IMR-90 (cell line): ENCODE measurements at regions not wholly inside any gene's neighbourhood (a gene's known extent, or its start where the extent isn't known, plus 50 kb on each side); places are given as distances from the start of the nearest gene placed in this dataset.

Experiments used
- ATAC-seq: fragments of 200-7000 bp; cut with Tn5 transposase; 2 replicates; pipeline ENCODE4 v1.9.1; 2020; ENCODE audit warnings: low read depth, mild to moderate bottlenecking, moderate library complexity
- BruUV-seq: library from RNA; stranded (reverse); fragments of 400-500 nt; replicated peaks from 2 replicates; lab custom pipeline; 2021; lab: Mats Ljungman, UMichigan
- CTCF ChIA-PET: fragments of 300-600 bp; formaldehyde crosslinking; extraction: SDS; loops from one replicate; lab custom pipeline; 2021; ENCODE audit warnings: antibody characterized with exemption; lab: Yijun Ruan, JAX
- POLR2A ChIA-PET: fragments of 300-600 bp; sonication (Branson Sonifier 250); formaldehyde crosslinking; loops from one replicate; lab custom pipeline; 2022; ENCODE audit warnings: antibody characterized with exemption; ENCODE audit not compliant: unreplicated experiment; lab: Charles Lee
- DNase-seq: peaks from one replicate; pipeline ENCODE4 v3.0.0; 2013
- H2AFZ ChIP-seq: replicated peaks from 2 replicates; pipeline ENCODE3; 2013; ENCODE audit warnings: low read length, mild to moderate bottlenecking; ENCODE audit not compliant: poor library complexity
- H2AK5ac ChIP-seq: 2 replicates; pipeline ENCODE4 v1.6.1; 2013; ENCODE audit warnings: low read depth, low read length, inconsistent platforms
- H2AK9ac ChIP-seq: replicated peaks from 2 replicates; pipeline ENCODE3; 2013; ENCODE audit warnings: mild to moderate bottlenecking, low read depth, low read length, moderate library complexity; ENCODE audit not compliant: poor library complexity
- H2BK120ac ChIP-seq: 2 replicates; pipeline ENCODE4 v1.6.1; 2013; ENCODE audit warnings: low read depth, low read length, inconsistent platforms
- H2BK15ac ChIP-seq: 3 replicates; pipeline ENCODE4 v1.6.1; 2013; ENCODE audit warnings: low read depth, low read length, inconsistent platforms
- H2BK20ac ChIP-seq: 2 replicates; pipeline ENCODE4 v1.6.1; 2013; ENCODE audit warnings: low read depth, mild to moderate bottlenecking, inconsistent platforms, low read length, moderate library complexity
- H2BK5ac ChIP-seq: 2 replicates; pipeline ENCODE4 v1.6.1; 2013; ENCODE audit warnings: mild to moderate bottlenecking, low read depth, low read length, inconsistent platforms; ENCODE audit not compliant: poor library complexity, severe bottlenecking
- H3K14ac ChIP-seq: replicated peaks from 2 replicates; pipeline ENCODE4 v1.6.1; 2013; ENCODE audit warnings: low read depth, low read length, inconsistent platforms
- H3K18ac ChIP-seq: 2 replicates; pipeline ENCODE4 v1.6.1; 2013; ENCODE audit warnings: low read depth, low read length, control low read depth
- H3K23ac ChIP-seq: 2 replicates; pipeline ENCODE4 v1.6.1; 2013; ENCODE audit warnings: low read depth, low read length, inconsistent platforms
- H3K27ac ChIP-seq: 2 replicates; pipeline ENCODE4 v1.5.1; 2013; ENCODE audit warnings: mild to moderate bottlenecking, control low read depth, low read length; ENCODE audit not compliant: insufficient read depth
- H3K27me3 ChIP-seq: 2 replicates; pipeline ENCODE4 v1.6.1; 2013; ENCODE audit warnings: low read length; ENCODE audit not compliant: control insufficient read depth, insufficient read depth
- H3K36me3 ChIP-seq: 2 replicates; pipeline ENCODE4 v1.6.1; 2013; ENCODE audit warnings: low read length, mixed read lengths; ENCODE audit not compliant: control insufficient read depth, insufficient read depth
- H3K4ac ChIP-seq: 2 replicates; pipeline ENCODE4 v1.6.1; 2013; ENCODE audit warnings: low read depth, low read length, inconsistent platforms
- H3K4me1 ChIP-seq: 2 replicates; pipeline ENCODE4 v1.6.1; 2013; ENCODE audit warnings: low read length, mixed read lengths; ENCODE audit not compliant: control insufficient read depth, insufficient read depth
- H3K4me2 ChIP-seq: 2 replicates; pipeline ENCODE4 v1.6.1; 2013; ENCODE audit warnings: low read depth, mild to moderate bottlenecking, control low read depth, low read length, moderate library complexity
- H3K4me3 ChIP-seq: 2 replicates; pipeline ENCODE4 v1.5.1; 2013; ENCODE audit warnings: low read depth, mild to moderate bottlenecking, control low read depth, low read length, moderate library complexity; ENCODE audit not compliant: insufficient read depth
- H3K56ac ChIP-seq: 2 replicates; pipeline ENCODE4 v1.6.1; 2013; ENCODE audit warnings: low read length, inconsistent platforms; ENCODE audit not compliant: insufficient read depth; ENCODE audit errors: extremely low read depth
- H3K79me1 ChIP-seq, 2 experiments: 2 replicates each; pipeline ENCODE4 v1.6.1; 2013; ENCODE audit warnings: low read length in 2 of 2, inconsistent platforms in 1 of 2, low read depth in 1 of 2
- H3K9ac ChIP-seq: 2 replicates; pipeline ENCODE4 v1.6.1; 2013; ENCODE audit warnings: low read depth, low read length, control low read depth
- H3K9me1 ChIP-seq: 2 replicates; pipeline ENCODE4 v1.6.1; 2013; ENCODE audit warnings: low read length, inconsistent platforms; ENCODE audit not compliant: insufficient read depth
- H3K9me3 ChIP-seq: 2 replicates; pipeline ENCODE4 v1.6.1; 2013; ENCODE audit warnings: low read length; ENCODE audit not compliant: control insufficient read depth, insufficient read depth
- H4K20me1 ChIP-seq: 2 replicates; pipeline ENCODE4 v1.6.1; 2013; ENCODE audit warnings: low read length, inconsistent platforms; ENCODE audit not compliant: insufficient read depth
- H4K5ac ChIP-seq: 2 replicates; pipeline ENCODE4 v1.6.1; 2013; ENCODE audit warnings: mild to moderate bottlenecking, low read depth, low read length, control low read depth
- H4K8ac ChIP-seq, 2 experiments: 2 replicates each; pipeline ENCODE4 v1.6.1; 2013; ENCODE audit warnings: low read depth in 2 of 2, low read length in 2 of 2, control low read depth in 1 of 2, inconsistent platforms in 1 of 2
- H4K91ac ChIP-seq: 2 replicates; pipeline ENCODE4 v1.6.1; 2013; ENCODE audit warnings: low read depth, low read length, inconsistent platforms; ENCODE audit not compliant: insufficient read depth
- CEBPB ChIP-seq: IDR thresholded peaks from 2 replicates; pipeline ENCODE4 v1.6.1; 2012; ENCODE audit warnings: low read depth, low read length, improper control_type of control experiment
- FOS ChIP-seq: fragments of 150-350 bp; IDR thresholded peaks from 2 replicates; pipeline ENCODE4 v1.6.1; 2016; ENCODE audit warnings: low read depth, low read length
- NFE2L2 ChIP-seq: fragments of 150-350 bp; IDR thresholded peaks from 2 replicates; pipeline ENCODE4 v1.6.1; 2016; ENCODE audit warnings: low read depth, mild to moderate bottlenecking, low read length
- POLR2A ChIP-seq: IDR thresholded peaks from 2 replicates; pipeline ENCODE4 v1.6.1; 2012; ENCODE audit warnings: mild to moderate bottlenecking, low read depth, low read length
- WGBS, 2 experiments: methylation state at CpG; one replicate each; pipeline versions ENCODE4 v1.1.5 to v1.1.7; 2013; ENCODE audit warnings: missing lambda C conversion rate in 2 of 2; ENCODE audit not compliant: insufficient read length in 1 of 2; ENCODE audit errors: extremely low coverage in 2 of 2; 5-methylcytosine and 5-hydroxymethylcytosine counted together
- dilution Hi-C: fragments of 300-500 bp; cut with HindIII; formaldehyde crosslinking; loops from one replicate; pipeline ENCODE4 v1.14.3; 2018; ENCODE audit warnings: low sequenced_read_pairs; ENCODE audit not compliant: unreplicated experiment
- in situ Hi-C: fragments of 300-500 bp; cut with MboI; formaldehyde crosslinking; loops from 3 replicates; pipeline ENCODE4 v1.14.3; 2019; ENCODE audit warnings: low sequenced_read_pairs, inconsistent platforms, mixed read lengths
- intact Hi-C: fragments of 100-400 bp; cut with micrococcal nuclease; formaldehyde crosslinking; loops from 2 replicates; pipeline ENCODE4 v1.10.0; 2022
- TF ChIP-seq, protein P1 (sequence below): conservative IDR thresholded peaks from 2 replicates; pipeline ENCODE4 v1.5.1; 2012; ENCODE audit warnings: mild to moderate bottlenecking, low read depth, low read length, improper control_type of control experiment

DNA sequence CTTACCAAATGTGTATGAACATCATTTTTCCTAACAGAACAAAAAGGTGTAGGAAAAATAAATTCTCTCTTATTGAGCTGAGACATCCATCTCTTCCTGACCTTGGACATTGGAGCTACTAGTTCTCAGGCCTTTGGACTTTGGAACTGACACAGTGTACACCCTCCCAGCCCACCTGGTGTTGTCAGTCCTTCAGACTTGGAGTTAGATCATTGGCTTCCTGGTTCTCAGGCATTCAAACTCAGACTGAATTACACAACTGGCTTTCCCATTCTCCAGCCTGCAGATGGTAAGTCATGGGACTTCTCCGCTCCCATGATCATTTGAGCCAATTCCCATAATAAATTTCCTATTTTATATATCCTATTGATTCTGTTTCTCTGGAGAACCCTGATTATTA, 84.8 kb upstream of the EDNRA start:
- ATAC-seq (no peak), DNase-seq (no peak)
- Histone ChIP-seq H3K18ac (no peak overlapping the region), H3K27me3 (no peaks in the 10 kb centered on the region), H4K5ac (no peak overlapping the region), H2BK15ac (no peak overlapping the region), H3K27ac (no peak overlapping the region), H3K23ac (no peak overlapping the region), H3K4me3 (no peak overlapping the region), H3K14ac (no peak overlapping the region), H4K20me1 (no peaks in the 10 kb centered on the region), H2BK120ac (no peak overlapping the region), H3K9me3 (no peaks in the 10 kb centered on the region), H2AK5ac (no peak overlapping the region), H3K4ac (no peak overlapping the region), H2BK5ac (no peak overlapping the region), H3K36me3 (no peaks in the 10 kb centered on the region), H3K4me1 (no peaks in the 10 kb centered on the region), H3K4me2 (no peak overlapping the region), H3K56ac (no peak overlapping the region), H3K9ac (no peak overlapping the region), H3K9me1 (no peaks in the 10 kb centered on the region), H4K91ac (no peak overlapping the region), H2BK20ac (no peak overlapping the region), H2AK9ac (no peak overlapping the region), H3K79me1 (no peaks in the 10 kb centered on the region), H2AFZ (no peak overlapping the region), H4K8ac (no peak overlapping the region)
- no TSS peak for BruUV-seq
- ChIA-PET POLR2A (no interaction called here), CTCF (no interaction called here)
- TF ChIP-seq, protein P1, sequence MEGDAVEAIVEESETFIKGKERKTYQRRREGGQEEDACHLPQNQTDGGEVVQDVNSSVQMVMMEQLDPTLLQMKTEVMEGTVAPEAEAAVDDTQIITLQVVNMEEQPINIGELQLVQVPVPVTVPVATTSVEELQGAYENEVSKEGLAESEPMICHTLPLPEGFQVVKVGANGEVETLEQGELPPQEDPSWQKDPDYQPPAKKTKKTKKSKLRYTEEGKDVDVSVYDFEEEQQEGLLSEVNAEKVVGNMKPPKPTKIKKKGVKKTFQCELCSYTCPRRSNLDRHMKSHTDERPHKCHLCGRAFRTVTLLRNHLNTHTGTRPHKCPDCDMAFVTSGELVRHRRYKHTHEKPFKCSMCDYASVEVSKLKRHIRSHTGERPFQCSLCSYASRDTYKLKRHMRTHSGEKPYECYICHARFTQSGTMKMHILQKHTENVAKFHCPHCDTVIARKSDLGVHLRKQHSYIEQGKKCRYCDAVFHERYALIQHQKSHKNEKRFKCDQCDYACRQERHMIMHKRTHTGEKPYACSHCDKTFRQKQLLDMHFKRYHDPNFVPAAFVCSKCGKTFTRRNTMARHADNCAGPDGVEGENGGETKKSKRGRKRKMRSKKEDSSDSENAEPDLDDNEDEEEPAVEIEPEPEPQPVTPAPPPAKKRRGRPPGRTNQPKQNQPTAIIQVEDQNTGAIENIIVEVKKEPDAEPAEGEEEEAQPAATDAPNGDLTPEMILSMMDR: no peak
- TF ChIP-seq POLR2A (no peak), CEBPB (no peak), FOS (no peak), NFE2L2 (no peak)
- intact Hi-C loops (no loop called here), in situ Hi-C loops (no loop called here), dilution Hi-C loops (no loop called here)
- WGBS, 2 experiments: no CpG with 5 or more reads among the region's 1 CpG
